GM19035 (cell line): ENCODE measurements at regions not wholly inside any gene's neighbourhood (a gene's known extent, or its start where the extent isn't known, plus 50 kb on each side); places are given as distances from the start of the nearest gene placed in this dataset.

Experiments
- ATAC-seq: cut with Tn5 transposase; IDR thresholded peaks from one replicate; pipeline ENCODE4 v1.9.1; 2021; ENCODE audit not compliant: unreplicated experiment

DNA sequence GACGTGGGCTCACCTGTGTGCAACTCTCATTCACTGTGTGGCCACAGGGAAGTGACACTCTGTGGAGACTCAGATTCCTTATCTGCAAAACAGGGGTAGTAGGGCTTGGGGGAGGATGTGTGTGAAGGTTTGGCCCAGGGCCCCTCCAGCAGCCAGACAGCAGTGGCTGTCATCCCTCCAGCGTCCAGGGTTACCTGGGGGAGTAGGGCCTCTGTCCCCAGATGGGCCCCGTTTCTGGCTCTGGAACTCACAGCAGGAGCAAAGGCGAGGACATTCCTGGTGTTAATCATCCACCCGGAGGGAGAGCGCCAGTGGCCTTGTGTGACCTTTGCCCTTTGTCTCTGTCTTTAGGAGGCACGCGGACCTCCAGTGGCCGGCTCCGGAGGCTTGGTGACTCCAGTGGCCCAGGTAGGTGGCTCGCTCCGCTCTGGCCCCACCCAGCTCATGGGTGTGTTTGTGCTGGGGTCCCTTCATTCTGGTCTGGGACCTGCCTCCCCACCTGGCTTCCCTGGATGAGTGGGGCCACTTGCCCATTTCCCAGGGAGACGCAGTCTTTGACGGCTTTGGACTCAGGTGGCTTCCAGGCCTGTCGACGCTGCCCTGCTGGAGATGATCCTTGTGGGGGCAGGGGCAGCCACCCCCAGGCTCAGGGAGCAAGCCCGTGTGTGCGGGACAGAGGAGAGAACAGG lies 166.2 kb downstream of the SEC14L1 start:
- ATAC-seq = no peak

DNA sequence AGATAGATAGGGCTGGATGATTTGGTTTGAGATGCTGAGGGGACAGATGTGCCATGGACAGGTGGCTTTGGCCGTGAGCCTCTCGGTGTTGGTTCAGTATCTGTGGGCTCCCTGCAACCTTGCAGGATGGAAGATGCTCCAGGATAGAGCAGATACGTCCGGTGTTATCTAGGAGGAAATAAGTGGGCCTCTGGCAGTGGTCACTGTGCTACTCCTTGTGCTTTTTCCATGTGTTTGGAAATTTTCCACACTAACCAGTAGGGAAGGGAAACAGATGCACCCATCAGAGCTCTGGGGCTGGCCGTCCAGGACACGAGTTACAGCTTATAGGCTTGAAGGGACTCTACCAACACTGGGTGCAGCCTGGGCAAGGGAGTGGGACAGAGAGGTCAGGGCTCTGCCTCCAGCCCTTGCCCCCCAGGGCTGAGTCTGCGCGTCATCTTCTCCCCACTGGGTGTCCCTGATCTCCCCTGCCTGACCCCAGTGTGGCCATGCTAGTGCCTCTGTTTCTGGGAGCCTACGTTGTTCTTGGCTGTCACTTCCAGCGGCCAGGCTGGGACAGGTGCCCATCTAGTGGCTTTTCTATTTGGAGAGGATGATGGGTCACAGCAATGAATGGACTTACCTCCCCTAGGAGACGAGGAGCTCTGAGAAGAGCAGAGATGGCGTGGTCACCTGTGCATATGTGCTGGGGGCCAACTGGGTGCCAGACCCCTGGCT lies 166.9 kb downstream of the SEC14L1 start:
- no peak for ATAC-seq

DNA sequence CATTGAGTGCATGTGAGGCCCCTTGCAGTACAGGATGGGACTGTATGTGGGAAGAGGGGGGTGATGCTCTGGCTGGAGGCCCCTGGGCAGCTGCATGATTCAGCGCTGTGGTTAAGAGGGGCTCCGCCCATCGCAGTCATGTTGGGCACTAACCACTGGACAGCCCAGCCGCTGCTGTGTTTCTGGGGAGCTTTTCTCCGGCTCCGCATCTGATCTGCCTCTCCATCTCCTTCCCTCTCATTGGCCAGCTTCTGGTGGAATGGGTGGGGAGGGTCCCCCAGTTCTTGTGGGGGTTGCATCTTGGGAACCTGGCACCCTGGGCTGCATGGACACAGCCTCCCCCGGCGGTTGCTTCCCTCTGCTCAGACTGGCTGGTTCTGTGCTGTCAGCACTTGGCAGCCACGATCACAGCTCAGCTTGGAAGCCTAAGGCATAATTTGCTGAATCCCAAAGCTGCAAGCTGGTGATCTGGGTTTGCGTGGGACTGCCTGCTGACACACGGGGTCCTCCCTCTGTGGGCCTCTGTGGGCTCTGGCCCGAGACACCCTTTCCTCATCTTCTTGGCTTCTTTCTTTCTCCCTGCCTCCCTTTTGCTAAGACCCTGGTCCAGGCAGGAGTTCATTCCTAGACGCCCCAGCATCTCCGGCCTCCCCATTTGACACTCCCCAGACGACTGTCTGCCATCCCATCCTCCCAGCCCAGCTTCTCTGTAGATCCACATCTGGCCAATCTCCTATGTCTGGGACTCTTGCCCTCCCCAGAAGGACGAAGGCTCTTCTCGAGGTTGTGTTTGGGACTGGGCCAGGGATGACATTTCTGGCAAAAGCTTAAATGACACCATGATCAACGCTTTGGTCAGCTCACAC lies 168.3 kb downstream of the SEC14L1 start:
- ATAC-seq = no peak

DNA sequence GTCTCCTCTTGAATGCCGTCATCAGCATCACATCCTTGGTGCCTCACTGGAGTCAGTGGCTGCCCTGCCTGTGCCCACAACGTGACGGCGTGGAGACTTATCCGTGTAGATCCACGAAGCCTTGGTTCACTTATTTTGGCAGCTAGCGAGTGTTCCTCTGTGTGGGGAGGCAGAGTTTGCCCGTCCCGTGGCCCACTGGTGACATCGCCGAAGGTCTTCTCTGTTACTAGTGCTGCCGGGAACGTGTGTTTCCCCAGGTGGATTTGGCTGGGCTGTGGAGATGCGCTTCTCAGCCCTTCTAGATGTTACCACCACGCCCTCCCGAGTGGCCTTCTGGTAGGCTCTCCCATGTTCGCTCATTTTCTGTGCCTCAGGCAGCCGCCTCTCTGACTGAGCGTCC lies 169.6 kb downstream of the SEC14L1 start:
- no peak for ATAC-seq

DNA sequence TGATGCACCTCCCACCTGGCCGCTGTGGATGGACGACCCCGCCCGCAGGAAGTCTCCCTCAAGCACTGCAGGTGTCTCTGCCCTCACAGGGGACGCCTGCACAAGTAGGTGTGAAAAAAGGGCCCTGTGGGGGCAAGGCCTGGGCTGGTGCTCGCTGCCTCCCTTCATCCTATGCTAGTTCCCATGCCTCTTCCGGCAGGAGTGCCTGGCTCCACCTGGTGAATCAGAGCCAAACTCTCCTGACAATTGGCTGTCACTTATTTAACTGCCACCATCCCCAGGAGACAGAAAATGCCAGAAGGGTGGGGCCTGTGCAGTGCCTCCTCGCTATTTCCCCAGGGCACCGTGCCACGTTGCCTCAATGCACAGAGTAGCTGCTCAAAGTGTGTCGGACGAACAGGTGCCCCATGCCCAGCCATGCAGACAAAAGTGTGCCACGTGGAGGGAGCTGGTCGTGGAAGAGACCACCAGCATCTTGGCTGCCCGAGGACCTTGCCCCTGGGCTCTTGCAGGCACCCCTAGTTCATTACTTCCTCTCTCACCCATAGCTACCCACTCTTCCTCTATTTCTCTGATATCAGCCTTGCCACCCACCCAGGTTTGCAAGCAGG lies 170.7 kb downstream of the SEC14L1 start:
- no peak for ATAC-seq

DNA sequence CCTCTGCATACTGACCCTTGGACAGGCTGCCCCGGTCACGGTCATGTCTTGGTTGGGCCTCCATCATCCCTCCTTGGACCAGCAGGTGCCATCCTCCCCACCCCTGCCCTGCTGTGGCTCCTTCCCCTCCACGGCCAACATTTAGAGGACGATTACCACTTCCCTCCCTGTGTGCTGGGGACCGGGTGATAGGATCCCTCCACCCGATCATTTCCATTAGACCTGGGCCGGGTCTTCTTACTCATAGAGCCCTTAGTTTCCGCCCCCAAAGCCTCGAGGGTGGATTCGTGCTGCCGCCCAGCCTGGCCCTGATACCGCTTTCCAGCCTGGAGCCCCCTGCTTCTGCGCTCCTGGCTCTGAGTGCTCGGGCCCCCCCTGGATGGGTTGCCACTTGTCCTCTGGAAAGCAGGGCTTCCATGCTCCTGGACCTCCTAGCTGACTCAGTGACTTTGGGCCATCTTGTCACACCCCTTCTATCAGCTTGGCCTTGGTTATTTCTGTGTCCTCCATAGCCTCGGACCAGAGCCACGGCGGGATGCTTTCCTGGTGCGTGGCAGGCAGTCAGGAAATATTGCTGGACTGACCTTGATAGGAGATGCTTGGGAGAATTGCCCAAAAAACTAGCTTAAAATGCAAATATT lies 171.4 kb downstream of the SEC14L1 start:
- no peak for ATAC-seq

DNA sequence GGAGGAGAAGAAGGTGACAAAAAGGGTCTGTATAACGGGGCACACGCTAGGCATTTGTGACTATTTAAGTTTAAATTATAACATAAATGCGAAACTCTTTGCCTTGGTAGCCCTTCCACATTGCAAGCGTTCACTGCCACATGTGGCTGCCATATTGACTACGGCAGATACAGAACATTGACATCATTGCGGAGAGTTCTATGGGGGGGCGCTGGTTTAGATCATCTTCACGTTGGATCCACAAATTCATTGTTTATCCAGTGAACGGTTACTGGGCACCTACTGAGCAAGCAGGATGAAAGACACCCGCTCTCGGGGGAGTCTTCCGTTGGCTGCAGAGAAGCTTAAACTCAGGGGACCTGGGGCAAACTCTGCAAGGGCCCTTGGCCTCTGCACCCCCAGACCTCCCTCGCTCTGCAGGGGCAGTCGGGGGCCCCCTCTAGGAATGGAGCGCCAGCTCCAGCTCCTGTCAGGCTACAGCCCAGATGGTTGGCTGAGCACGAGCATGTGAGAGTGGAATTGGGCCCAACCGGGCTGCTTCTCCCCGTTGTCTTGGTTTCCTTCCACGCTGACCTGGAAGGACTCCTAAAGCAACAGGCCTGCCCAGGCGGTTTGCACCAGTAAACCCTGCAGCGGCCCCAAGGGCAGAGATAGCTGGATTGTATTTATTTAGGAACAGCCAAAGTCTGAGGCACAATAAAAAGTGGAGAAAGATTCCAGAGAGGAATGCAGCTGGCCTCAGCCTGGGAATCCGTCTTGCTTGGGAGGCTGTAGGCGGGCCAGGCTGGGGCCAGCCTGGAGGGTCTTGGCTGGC lies 172.2 kb downstream of the SEC14L1 start:
- ATAC-seq = no peak

DNA sequence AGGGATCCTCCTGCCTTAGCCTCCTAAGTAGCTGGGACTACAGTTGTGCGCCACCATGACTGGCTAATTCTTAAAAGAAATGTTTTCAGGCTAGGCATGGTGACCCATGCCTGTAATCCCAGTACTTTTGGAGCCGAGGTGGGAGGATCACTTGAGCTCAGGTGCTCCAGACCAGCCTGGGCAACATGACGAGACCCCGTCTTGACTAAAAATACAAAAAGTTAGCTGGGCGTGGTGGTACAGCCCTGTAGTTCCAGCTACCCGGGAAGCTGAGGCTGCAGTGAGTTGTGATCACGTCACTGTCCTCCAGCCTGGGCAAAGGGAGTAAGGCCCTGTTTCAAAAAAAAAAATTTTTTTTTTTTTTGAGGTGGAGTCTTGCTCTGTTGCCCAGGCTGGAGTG lies 173.1 kb downstream of the SEC14L1 start:
- ATAC-seq = no peak

DNA sequence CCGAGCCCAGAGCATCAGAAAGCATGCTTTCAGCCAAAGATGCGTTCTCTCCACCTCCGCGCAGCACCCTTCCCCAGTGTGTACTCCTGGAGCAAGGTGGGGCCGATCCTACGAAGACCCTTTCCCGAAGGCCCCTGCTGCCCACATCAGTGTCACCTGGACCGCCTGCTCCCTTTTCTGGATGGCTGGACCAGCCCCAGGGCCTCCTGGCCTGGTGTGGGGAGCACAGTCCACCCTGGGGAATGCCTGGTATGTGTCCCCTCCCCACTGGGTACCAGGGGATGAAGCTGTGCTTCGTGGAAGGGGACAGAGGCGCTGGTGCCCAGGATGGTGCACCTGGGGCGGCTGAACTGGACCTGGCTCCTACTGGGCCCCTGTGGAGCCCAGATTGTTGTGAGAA lies 173.8 kb downstream of the SEC14L1 start:
- ATAC-seq = no peak

DNA sequence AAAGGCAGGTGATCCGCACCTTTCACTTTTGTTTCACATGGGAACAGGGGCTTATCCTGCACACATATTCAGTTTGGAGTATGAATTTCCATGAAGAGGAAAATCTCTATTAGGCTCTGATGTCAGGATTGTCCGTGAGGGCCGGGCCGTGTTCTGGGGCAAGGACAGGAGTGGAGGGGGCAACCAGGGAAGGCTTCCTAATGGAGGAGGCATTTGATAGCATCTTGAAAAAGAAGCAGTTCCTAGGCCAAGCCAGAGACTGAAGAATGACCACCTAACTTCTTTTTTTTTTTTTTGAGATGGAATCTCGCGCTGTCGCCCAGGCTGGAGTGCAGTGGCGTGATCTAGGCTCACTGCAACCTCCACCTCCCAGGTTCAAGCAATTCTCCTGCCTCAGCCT lies 174.2 kb downstream of the SEC14L1 start:
- ATAC-seq = no peak

DNA sequence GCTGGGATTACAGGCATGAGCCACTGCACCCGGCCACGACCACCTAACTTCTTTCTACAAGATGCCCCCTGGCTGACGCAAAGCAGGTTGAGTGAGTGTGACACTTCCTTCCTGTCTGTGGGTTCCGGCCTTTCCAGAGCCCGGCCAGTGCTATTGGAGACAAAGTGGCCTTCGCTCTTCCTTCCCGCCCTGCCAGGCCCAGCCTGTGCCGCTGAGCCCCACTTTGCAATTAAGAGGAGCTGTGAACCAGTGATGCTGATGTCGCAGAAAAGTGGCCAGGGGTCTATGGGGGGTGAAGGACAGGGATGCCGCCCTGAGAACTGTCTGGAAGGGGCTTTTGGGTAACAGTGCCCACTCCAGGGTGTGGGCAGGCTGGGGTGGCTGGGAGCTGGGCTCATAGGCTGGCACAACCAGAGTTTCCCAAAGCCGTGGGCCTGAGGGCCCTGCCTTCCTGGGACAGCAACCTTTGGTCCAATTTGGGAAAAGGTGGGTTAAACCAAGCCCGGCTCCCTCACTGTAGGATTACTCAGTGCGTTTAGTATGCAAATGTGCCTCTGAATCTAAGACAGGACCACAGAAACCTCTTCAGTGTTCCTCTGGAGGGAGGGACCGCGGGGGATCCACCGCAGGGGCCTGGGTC lies 174.9 kb downstream of the SEC14L1 start:
- ATAC-seq = no peak

DNA sequence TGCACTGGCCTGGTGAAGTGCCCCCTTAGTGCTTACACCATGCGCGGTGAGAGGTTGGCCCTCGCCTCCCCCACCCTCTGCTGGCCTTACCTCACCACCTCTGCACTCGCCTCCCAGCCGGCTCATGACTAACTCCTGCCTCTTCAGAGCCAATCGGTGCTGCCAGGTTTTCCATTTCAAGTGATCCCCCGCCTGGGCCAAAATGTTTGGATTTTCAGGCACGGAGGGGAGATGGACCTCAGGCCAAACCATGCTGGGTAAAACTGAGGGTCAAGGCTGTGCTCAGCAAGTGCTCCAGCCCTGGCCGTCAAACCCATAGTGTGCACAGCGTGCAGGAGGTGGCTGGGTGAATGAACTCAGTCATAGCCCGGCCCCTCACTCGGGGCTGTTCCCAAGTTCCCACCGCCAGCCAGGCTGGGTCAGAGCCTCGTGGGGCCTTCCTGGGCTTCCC lies 175.4 kb downstream of the SEC14L1 start:
- no peak for ATAC-seq

DNA sequence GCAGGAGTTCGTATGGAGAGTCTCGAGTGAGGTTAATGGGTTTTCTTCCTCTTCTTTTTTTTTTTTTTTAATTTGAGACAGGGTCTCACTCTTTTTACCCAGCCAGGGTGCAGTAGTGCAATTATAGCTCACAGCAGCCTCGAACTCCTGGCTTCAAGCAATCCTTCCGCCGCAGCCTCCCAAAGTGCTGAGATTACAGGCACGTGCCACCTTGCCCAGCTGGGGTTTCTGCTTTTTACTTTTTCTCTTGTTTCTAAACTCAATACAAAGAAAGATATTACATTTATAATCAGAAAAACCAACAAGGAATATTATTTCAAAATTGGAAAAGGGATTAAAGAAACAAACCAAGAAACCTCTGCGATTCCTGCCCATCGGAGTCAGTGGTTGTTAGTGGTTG lies 175.9 kb downstream of the SEC14L1 start:
- ATAC-seq = no peak

DNA sequence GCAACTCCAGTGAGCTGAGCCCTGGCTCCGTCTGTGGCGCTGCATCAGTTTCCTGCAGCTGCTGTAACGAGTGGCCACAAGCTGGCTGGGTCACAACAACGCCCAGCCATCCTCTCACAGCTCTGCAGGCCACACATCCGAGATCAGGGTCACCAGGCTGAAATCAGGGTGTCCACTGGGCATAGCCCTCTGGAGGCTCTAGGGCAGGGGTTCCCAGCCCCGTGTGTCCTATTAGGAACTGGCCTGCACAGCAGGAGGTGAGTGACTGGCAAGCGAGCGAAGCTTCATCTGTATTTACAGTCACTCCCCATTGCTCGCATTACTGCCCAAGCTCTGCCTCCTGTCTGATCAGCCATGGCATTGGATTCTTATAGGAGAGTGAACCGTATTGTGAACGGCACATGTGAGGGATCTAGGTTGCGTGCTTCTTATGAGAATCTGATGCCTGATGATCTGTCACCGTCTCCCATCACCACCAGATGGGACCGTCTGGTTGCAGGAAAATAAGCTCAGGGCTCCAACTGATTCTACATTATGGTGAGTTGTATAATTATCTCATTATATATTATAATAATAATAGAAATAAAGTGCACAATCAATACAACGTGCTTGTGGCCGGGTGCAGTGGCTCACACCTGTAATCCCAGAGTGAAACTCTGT lies 176.5 kb downstream of the SEC14L1 start:
- ATAC-seq = no peak

DNA sequence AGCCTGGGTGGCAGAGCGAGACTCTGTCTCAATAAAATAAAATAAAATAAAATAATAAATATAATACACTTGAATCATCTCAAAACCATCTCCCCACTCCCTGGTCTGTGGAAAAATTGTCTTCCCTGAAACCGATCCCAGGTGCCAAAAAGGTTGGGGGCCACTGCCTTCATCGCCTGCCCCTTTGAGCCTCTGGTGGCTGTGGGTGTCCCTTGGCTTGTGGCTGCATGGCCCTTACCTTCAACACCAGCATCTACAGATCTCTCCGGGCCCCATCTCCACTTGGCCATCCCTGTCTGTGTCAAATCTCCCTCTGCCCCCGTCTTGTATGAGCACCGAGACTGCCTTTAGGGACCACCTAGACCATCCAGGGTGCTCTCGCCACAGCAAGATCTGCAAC lies 177.3 kb downstream of the SEC14L1 start:
- no peak for ATAC-seq

DNA sequence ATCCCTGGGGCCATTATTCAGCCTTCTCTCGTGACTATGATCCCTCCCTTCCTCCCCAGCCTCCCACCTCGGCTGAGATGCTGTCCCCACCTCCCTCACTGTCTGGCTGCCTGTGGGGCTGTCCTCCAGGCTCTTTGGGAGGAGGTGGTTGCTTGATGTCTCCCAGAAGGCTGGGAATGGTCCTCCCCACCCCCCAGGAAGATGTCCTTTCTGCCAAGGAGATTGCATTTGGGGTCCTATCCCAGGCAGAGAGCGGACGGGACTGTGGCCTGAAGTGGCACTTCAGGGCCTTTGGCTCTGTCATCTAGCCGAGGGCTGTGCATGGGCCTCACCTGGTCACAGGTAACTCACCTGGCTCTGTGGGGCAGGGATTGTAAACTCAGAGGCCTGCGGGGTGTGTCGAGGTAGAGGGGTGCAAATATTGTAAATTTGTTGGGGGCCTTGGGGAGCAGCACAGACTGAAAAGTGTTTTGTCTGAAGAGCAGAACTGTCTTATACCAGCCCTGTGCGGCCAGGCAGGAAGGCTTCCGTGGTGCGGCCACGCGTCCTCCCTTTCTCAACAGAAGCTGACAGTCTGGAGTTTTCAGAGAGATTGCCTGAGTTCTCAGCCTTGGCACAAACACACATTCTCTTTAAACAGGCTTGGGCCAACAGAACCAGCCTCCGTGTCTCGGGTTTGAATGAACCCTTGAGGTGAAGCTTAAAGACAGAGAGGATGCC lies 177.9 kb downstream of the SEC14L1 start:
- no peak for ATAC-seq

DNA sequence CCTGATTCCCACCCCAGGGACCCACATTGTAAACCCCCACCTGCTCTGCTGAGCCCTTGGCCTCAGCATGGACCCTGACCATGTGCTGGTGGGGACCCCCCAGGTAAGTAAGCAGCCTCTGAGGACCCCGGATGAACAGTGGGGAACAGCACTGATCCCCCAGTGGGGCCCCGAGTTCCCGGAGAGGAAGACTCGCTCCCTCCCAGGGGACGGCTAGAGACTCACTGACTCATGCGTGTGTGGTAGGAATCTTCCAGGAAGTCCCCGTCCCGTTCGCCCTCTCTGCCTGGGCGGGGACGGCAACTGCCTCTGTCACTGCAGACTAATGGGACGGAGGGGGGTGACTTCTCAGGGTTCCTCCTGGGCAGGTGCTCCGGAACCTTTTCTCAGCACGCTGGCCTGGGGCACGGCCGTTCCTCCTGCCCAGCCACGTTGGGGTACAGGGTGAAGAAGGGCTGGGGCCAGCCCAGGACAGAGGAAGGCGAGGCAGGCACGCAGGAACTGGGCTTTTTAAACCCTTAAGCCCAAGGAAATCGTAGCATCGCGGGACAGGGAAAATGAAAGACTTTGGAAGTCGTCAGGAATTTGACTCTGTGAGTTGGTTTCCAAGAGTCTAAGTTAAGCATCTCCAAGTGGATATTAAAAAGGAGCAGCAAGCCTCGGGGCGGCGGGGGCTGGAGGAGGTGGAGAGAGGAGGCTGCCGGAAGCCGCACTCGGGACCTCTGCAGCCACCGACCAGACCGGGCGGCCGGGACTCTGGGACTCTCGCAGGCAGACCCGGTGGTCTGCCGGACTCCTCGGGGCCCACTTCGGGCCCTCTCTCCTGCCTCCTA lies 178.7 kb downstream of the SEC14L1 start:
- peak; percentile 34 for ATAC-seq

DNA sequence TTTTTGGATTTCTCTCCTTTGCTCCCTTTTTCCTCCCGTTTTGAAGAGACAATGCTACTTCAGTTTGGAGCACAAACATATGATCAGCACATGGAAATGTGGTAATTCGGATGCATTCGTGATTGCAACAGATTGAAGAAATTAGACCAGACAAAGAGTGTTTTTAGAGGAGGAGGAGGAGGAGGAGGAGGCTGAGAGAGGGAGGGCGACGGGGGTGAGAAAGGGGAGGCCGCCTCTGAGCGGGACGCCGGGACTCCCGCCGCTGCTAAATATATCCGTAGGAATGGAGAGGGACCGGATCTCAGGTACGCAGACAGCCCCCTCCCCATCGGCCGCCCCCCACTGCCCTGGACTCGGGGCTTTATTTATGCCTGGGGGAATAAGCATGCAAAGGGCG lies 179.3 kb downstream of the SEC14L1 start:
- ATAC-seq = no peak
